ENCODE measurements at regions not wholly inside any gene's neighbourhood (a gene's known extent, or its start where the extent isn't known, plus 50 kb on each side); places are given as distances from the start of the nearest gene placed in this dataset.

GRCh38 chr3:163891771-163892170 lies 1186.5 kb downstream of the SI start:
- no peak overlapping the region for H3K4me3 Mint-ChIP-seq
- H3K4me1 ChIP-seq (ENCODE audit: control insufficient read depth in 2 of 2, insufficient read depth in 2 of 2, low read length in 2 of 2), result no peaks in the 10 kb centered on the region
- H3K9me3 Mint-ChIP-seq (ENCODE audit: insufficient read depth), result no peaks in the 10 kb centered on the region
- H3K9me3 ChIP-seq (ENCODE audit: control extremely low read depth in 1 of 3, control insufficient read depth in 2 of 3, insufficient read depth in 1 of 3, low read length in 2 of 3), result no peaks in the 10 kb centered on the region
- no peak overlapping the region for H3K4me2 ChIP-seq (replicated peaks; ENCODE audit: low read depth, low read length, poor library complexity, severe bottlenecking)
- ATAC-seq (ENCODE audit: low read depth) (no peak), DNase-seq (no peak)
- no peak overlapping the region for H3K4me3 ChIP-seq (ENCODE audit: control extremely low read depth in 1 of 5, extremely low read depth in 1 of 5, insufficient read depth in 1 of 5, low read depth in 2 of 5, low read length in 4 of 5)
- ChIA-PET CTCF (no interaction called here), POLR2A (no interaction called here)
- no peak overlapping the region for H3K27ac Mint-ChIP-seq
- no peaks in the 10 kb centered on the region for H3K79me2 ChIP-seq (ENCODE audit: control insufficient read depth, insufficient read depth, low read length)
- H4K20me1 ChIP-seq (ENCODE audit: control insufficient read depth, insufficient read depth, low read length, poor library complexity, severe bottlenecking), result no peaks in the 10 kb centered on the region
- 73% methylated on average over 4 of the region's 7 CpGs for WGBS (ENCODE audit: insufficient coverage)
- H3K36me3 ChIP-seq (replicated peaks in 1 of 2; ENCODE audit: control extremely low read depth in 1 of 2, control insufficient read depth in 1 of 2, extremely low read depth in 1 of 2, insufficient read depth in 2 of 2, low read length in 1 of 2), result no peaks in the 10 kb centered on the region
- TF ChIP-seq CTCF (IDR thresholded peaks at IDR 0.05) (no peak), EZH2 (IDR thresholded peaks at IDR 0.05; ENCODE audit: borderline replicate concordance, insufficient read depth, low read depth, low read length, poor library complexity, severe bottlenecking) (no peak)
- H3K27me3 Mint-ChIP-seq, result no peaks in the 10 kb centered on the region
- no peak overlapping the region for H3K9ac ChIP-seq (ENCODE audit: low read length)
- H3K27me3 ChIP-seq (replicated peaks in 1 of 4; ENCODE audit: control extremely low read depth in 1 of 4, control insufficient read depth in 3 of 4, insufficient read depth in 4 of 4, low read length in 3 of 4), result no peaks in the 10 kb centered on the region
- intact Hi-C loops (cut with micrococcal nuclease), result no loop called here
- H2AFZ ChIP-seq (ENCODE audit: insufficient read depth, low read depth, low read length, poor library complexity, severe bottlenecking), result no peak overlapping the region
- H3K4me1 Mint-ChIP-seq, result no peaks in the 10 kb centered on the region
- H3K27ac ChIP-seq (ENCODE audit: low read length in 2 of 2), result no peak overlapping the region

GRCh38 chr3:163890661-163891060 lies 1187.6 kb downstream of the SI start:
- CTCF ChIA-PET, result no interaction called here
- no peak overlapping the region for H3K27ac Mint-ChIP-seq
- POLR2A ChIA-PET, result no interaction called here
- Histone ChIP-seq H3K4me2 (replicated peaks; ENCODE audit: low read depth, low read length, poor library complexity, severe bottlenecking) (no peak overlapping the region), H3K9ac (ENCODE audit: low read length) (no peak overlapping the region), H2AFZ (ENCODE audit: insufficient read depth, low read depth, low read length, poor library complexity, severe bottlenecking) (no peak overlapping the region), H3K4me1 (ENCODE audit: control insufficient read depth in 2 of 2, insufficient read depth in 2 of 2, low read length in 2 of 2) (no peaks in the 10 kb centered on the region), H3K9me3 (ENCODE audit: control extremely low read depth in 1 of 3, control insufficient read depth in 2 of 3, insufficient read depth in 1 of 3, low read length in 2 of 3) (no peaks in the 10 kb centered on the region), H4K20me1 (ENCODE audit: control insufficient read depth, insufficient read depth, low read length, poor library complexity, severe bottlenecking) (no peaks in the 10 kb centered on the region), H3K27ac (ENCODE audit: low read length in 2 of 2) (no peak overlapping the region), H3K36me3 (replicated peaks in 1 of 2; ENCODE audit: control extremely low read depth in 1 of 2, control insufficient read depth in 1 of 2, extremely low read depth in 1 of 2, insufficient read depth in 2 of 2, low read length in 1 of 2) (no peaks in the 10 kb centered on the region), H3K79me2 (ENCODE audit: control insufficient read depth, insufficient read depth, low read length) (no peaks in the 10 kb centered on the region), H3K27me3 (replicated peaks in 1 of 4; ENCODE audit: control extremely low read depth in 1 of 4, control insufficient read depth in 3 of 4, insufficient read depth in 4 of 4, low read length in 3 of 4) (no peaks in the 10 kb centered on the region), H3K4me3 (ENCODE audit: control extremely low read depth in 1 of 5, extremely low read depth in 1 of 5, insufficient read depth in 1 of 5, low read depth in 2 of 5, low read length in 4 of 5) (no peak overlapping the region)
- no peaks in the 10 kb centered on the region for H3K9me3 Mint-ChIP-seq (ENCODE audit: insufficient read depth)
- no peaks in the 10 kb centered on the region for H3K27me3 Mint-ChIP-seq
- intact Hi-C loops (cut with micrococcal nuclease), result no loop called here
- ATAC-seq (ENCODE audit: low read depth) (no peak), DNase-seq (no peak)
- H3K4me1 Mint-ChIP-seq, result no peaks in the 10 kb centered on the region
- WGBS (ENCODE audit: insufficient coverage), result 50% methylated on average over 1 of the region's 2 CpGs
- no peak overlapping the region for H3K4me3 Mint-ChIP-seq
- TF ChIP-seq EZH2 (IDR thresholded peaks at IDR 0.05; ENCODE audit: borderline replicate concordance, insufficient read depth, low read depth, low read length, poor library complexity, severe bottlenecking) (no peak), CTCF (IDR thresholded peaks at IDR 0.05) (no peak)

Data from B cell (primary cell).